ENCODE measurements at regions not wholly inside any gene's neighbourhood (a gene's known extent, or its start where the extent isn't known, plus 50 kb on each side); places are given as distances from the start of the nearest gene placed in this dataset.

DNA sequence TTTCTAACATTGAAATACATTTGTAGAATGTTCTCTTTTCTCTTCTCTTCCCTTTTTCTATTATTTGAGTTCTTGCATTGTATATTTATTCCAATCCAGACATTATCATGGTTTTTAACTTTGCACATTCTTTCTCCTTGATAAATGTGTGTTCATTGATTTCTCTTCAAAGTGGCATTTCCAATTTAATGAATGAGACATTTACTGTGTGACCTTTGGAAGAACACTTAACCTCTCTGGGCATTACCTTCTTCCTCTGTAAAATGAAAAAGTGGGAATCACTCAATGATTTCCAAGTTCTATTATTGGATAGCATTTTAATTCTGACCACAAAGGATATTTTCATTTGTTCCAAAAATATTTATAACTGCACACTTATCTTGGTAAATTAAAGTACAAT is 1095.8 kb downstream of the GALC start:
- no peak for DNase-seq (ENCODE audit: low spot score in 2 of 2)
- TF ChIP-seq POLR2A (IDR thresholded peaks at IDR 0.05): no peak
- TF ChIP-seq, protein P1, sequence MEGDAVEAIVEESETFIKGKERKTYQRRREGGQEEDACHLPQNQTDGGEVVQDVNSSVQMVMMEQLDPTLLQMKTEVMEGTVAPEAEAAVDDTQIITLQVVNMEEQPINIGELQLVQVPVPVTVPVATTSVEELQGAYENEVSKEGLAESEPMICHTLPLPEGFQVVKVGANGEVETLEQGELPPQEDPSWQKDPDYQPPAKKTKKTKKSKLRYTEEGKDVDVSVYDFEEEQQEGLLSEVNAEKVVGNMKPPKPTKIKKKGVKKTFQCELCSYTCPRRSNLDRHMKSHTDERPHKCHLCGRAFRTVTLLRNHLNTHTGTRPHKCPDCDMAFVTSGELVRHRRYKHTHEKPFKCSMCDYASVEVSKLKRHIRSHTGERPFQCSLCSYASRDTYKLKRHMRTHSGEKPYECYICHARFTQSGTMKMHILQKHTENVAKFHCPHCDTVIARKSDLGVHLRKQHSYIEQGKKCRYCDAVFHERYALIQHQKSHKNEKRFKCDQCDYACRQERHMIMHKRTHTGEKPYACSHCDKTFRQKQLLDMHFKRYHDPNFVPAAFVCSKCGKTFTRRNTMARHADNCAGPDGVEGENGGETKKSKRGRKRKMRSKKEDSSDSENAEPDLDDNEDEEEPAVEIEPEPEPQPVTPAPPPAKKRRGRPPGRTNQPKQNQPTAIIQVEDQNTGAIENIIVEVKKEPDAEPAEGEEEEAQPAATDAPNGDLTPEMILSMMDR (IDR thresholded peaks at IDR 0.05): no peak
- intact Hi-C loops (cut with DNase I; ENCODE audit: low total_unique reads): no loop called here
- H3K4me3 ChIP-seq (ENCODE audit: low read depth, poor library complexity, severe bottlenecking): no peak overlapping the region

DNA sequence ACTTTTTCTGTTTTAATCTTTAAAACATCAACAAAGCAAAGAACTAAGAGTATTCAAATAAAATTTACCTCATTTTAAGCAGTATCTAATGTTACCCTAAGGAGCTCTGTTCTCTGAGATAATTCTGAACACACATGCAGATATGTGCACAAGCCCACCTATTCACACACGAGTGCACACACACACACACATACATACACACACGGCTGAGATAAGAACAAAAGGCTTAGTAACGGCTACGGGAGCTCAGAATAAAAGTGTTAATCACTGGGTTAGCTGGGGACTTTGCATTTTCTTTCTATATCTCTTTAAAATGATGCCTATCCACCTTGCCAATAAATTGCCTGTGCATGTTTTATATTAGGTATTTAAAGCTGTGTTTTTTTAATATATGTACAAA is 1096.3 kb downstream of the GALC start:
- intact Hi-C loops (cut with DNase I; ENCODE audit: low total_unique reads): no loop called here
- 87 to 90% methylated on average over 4 of the region's 4 CpGs for WGBS, 2 donors
- peak in 1 of 2 donors; percentile 3 for DNase-seq (ENCODE audit: low spot score in 2 of 2)
- TF ChIP-seq POLR2A (IDR thresholded peaks at IDR 0.05): no peak
- TF ChIP-seq, protein P1 (IDR thresholded peaks at IDR 0.05): no peak
- no peak overlapping the region for H3K4me3 ChIP-seq (ENCODE audit: low read depth, poor library complexity, severe bottlenecking)

DNA sequence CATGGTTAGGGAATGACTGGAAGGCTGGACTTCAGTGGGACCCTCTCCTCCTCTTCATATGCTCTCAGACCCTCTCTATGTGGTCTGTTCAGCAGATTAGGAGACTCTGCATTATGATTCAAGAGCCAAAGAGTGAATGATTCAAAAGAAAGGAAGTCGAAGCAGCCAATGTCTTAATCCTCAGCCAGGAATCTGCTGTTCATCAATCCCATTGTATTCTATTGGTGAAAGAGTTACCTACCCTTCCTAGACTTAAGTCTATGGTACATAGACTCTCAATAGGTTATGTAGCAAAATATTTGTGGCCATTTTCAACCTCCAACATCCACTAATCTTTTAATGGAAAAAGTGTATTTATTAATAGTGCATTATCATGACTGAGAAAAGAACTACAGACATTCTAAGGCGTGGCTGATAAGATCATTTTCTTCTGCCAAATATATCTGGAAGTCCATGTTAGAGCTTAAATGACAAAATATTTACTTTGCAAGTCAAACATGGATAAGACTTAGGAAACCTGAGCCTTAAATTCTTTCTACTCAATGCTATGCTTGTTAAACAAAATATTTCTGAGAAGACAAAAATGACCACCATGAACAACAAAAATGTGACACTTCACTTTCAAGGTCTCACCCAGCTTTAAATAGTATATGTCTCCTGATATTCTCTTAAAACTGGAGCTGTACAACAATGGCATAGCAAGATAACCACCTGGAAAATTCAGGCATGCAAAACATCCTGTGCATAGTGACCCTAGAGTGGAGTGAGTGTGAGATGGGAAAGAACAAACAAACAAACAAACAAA is 1100.6 kb downstream of the GALC start:
- WGBS, 2 donors: 46 to 48% methylated on average over 2 of the region's 2 CpGs
- no peak overlapping the region for H3K4me3 ChIP-seq (ENCODE audit: low read depth, poor library complexity, severe bottlenecking)
- TF ChIP-seq, protein P1 (IDR thresholded peaks at IDR 0.05): no peak
- no peak for TF ChIP-seq POLR2A (IDR thresholded peaks at IDR 0.05)
- DNase-seq (ENCODE audit: low spot score in 2 of 2): no peak
- intact Hi-C loops (cut with DNase I; ENCODE audit: low total_unique reads): no loop called here

- 78 to 86% methylated on average over 4 of the region's 4 CpGs for WGBS, 2 donors
- intact Hi-C loops (cut with DNase I; ENCODE audit: low total_unique reads): no loop called here
- no peak for TF ChIP-seq POLR2A (IDR thresholded peaks at IDR 0.05)
- TF ChIP-seq, protein P1 (IDR thresholded peaks at IDR 0.05): no peak
- H3K4me3 ChIP-seq (ENCODE audit: low read depth, poor library complexity, severe bottlenecking): no peak overlapping the region
- DNase-seq (ENCODE audit: low spot score in 2 of 2): no peak
Observed at GRCh38 chr14:86885280-86885679, 1107.7 kb downstream of the GALC start.

DNA sequence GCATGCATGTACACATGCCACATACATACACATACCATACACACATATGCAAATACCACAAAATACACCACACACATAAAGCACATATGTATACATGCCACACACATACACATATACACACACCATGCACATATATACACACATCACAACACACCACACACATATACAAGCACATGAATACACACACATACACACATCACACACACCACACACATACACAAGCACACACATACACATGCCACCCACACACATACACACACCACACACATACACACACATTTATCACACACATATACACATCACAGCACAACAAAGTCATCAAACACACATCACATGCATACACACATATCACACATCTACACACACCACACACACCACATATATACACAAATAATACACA is 1108.5 kb downstream of the GALC start:
- TF ChIP-seq, protein P1 (IDR thresholded peaks at IDR 0.05): no peak
- TF ChIP-seq POLR2A (IDR thresholded peaks at IDR 0.05): no peak
- no peak overlapping the region for H3K4me3 ChIP-seq (ENCODE audit: low read depth, poor library complexity, severe bottlenecking)
- DNase-seq (ENCODE audit: low spot score in 2 of 2): no peak
- intact Hi-C loops (cut with DNase I; ENCODE audit: low total_unique reads): no loop called here

DNA sequence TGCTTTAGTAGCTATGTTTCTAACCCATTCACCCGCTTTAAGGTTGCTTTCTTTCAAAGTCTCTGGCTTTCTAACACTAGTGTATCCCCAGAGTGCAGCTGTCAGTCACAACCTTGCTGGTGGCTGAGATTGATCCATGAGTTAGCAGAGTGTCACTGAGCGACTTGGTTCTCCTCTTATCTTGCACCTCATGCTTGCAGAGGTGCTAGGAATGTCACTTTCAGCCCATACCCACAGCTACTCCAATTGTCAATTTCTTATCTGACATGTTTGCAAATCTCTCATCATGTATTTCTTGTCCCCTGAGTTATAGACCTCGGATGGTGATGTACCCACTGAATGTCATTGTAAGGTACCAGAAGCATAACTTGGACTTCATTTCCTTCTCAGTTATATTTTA is 1110.2 kb downstream of the GALC start:
- no peak for DNase-seq (ENCODE audit: low spot score in 2 of 2)
- 71 to 79% methylated on average over 3 of the region's 3 CpGs for WGBS, 2 donors
- intact Hi-C loops (cut with DNase I; ENCODE audit: low total_unique reads): no loop called here

More for the DNA sequence above, 1110.2 kb downstream of the GALC start:
- TF ChIP-seq, protein P1 (IDR thresholded peaks at IDR 0.05): no peak
- TF ChIP-seq POLR2A (IDR thresholded peaks at IDR 0.05): no peak
- no peak overlapping the region for H3K4me3 ChIP-seq (ENCODE audit: low read depth, poor library complexity, severe bottlenecking)
